ENCODE measurements at regions not wholly inside any gene's neighbourhood (a gene's known extent, or its start where the extent isn't known, plus 50 kb on each side); places are given as distances from the start of the nearest gene placed in this dataset.
"Not testable (repeated sequence)": the region's sequence is repeated elsewhere in the genome, so short reads cannot be mapped to it uniquely, and the experiment has no call there.

DNA sequence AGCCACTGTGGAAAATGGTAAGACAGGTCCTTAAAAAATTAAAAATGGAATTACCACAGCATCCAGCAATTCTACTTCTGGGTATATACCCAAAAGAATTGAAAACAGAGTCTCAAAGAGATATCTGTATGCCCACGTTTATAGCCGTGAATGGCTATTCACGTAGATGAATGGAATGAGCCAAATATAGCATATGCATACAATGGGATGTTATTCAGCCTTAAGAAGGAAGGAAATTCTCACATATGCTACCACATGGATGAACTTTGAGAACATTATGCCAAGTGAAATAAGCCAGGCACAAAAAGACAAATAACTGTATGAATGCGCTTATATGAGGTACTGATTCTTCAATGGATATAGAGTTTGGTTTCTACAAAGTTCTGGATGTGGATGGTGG lies 134.5 kb upstream of the KCNE2 start:
- no peak for TF ChIP-seq EZH2phosphoT487 (IDR thresholded peaks at IDR 0.05; ENCODE audit: low read length)
- TF ChIP-seq, protein P1, sequence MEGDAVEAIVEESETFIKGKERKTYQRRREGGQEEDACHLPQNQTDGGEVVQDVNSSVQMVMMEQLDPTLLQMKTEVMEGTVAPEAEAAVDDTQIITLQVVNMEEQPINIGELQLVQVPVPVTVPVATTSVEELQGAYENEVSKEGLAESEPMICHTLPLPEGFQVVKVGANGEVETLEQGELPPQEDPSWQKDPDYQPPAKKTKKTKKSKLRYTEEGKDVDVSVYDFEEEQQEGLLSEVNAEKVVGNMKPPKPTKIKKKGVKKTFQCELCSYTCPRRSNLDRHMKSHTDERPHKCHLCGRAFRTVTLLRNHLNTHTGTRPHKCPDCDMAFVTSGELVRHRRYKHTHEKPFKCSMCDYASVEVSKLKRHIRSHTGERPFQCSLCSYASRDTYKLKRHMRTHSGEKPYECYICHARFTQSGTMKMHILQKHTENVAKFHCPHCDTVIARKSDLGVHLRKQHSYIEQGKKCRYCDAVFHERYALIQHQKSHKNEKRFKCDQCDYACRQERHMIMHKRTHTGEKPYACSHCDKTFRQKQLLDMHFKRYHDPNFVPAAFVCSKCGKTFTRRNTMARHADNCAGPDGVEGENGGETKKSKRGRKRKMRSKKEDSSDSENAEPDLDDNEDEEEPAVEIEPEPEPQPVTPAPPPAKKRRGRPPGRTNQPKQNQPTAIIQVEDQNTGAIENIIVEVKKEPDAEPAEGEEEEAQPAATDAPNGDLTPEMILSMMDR (IDR thresholded peaks at IDR 0.05; ENCODE audit: low read length), result no peak
- no peak for TF ChIP-seq EZH2 (optimal IDR thresholded peaks at IDR 0.05; ENCODE audit: low read depth, low read length)
- no peak for DNase-seq

DNA sequence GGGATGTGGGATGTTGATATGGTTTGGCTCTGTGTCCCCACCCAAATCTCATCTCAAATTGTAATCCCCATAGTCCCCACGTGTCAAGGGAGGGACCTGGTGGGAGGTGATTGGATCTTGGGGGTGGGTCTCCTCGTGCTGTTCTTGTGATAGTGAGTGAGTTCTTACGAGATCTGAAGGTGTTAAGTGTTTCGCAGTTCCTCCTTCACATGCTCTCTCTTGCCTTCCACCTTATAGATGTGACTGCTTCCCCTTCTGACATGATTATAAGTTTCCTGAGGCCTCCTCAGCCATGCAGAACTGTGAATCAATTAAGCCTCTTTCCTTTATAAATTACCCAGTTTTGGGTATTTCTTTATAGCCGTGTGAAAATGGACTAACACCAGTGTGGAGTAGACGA lies 130.1 kb upstream of the KCNE2 start:
- H3K4me3 ChIP-seq (ENCODE audit: low read length); H3K4me1 ChIP-seq (ENCODE audit: low read length); H3K79me2 ChIP-seq (ENCODE audit: low read length); H3K36me3 ChIP-seq (replicated peaks; ENCODE audit: insufficient read depth, low read length); H4K20me1 ChIP-seq (ENCODE audit: insufficient read depth, low read length); H2AFZ ChIP-seq (ENCODE audit: low read length); H3K9me3 ChIP-seq (replicated peaks; ENCODE audit: insufficient read depth, low read length); H3K9me2 ChIP-seq (replicated peaks; ENCODE audit: insufficient read depth, low read length); H3K27me3 ChIP-seq (replicated peaks; ENCODE audit: insufficient read depth, low read length); H3K27ac ChIP-seq (ENCODE audit: low read length); H3K9ac ChIP-seq (ENCODE audit: low read length); H3F3A ChIP-seq (ENCODE audit: insufficient read depth, low read length); DNase-seq; H3K4me2 ChIP-seq (ENCODE audit: low read depth, low read length): not testable (repeated sequence)

More for the DNA sequence above, 134.5 kb upstream of the KCNE2 start:
- no peak overlapping the region for H3K4me2 ChIP-seq (ENCODE audit: low read depth, low read length)
- H3K4me3 ChIP-seq (ENCODE audit: low read length), result no peak overlapping the region
- H3K79me2 ChIP-seq (ENCODE audit: low read length), result no peaks in the 10 kb centered on the region
- no peaks in the 10 kb centered on the region for H3F3A ChIP-seq (ENCODE audit: insufficient read depth, low read length)
- H3K9me2 ChIP-seq (replicated peaks; ENCODE audit: insufficient read depth, low read length), result no peaks in the 10 kb centered on the region
- no peak overlapping the region for H3K9ac ChIP-seq (ENCODE audit: low read length)
- H3K4me1 ChIP-seq (ENCODE audit: low read length), result no peaks in the 10 kb centered on the region
- H3K36me3 ChIP-seq (replicated peaks; ENCODE audit: insufficient read depth, low read length), result no peaks in the 10 kb centered on the region
- no peaks in the 10 kb centered on the region for H3K9me3 ChIP-seq (replicated peaks; ENCODE audit: insufficient read depth, low read length)
- H3K27ac ChIP-seq (ENCODE audit: low read length), result no peak overlapping the region
- H3K27me3 ChIP-seq (replicated peaks; ENCODE audit: insufficient read depth, low read length), result no peaks in the 10 kb centered on the region
- H4K20me1 ChIP-seq (ENCODE audit: insufficient read depth, low read length), result no peaks in the 10 kb centered on the region
- H2AFZ ChIP-seq (ENCODE audit: low read length), result no peak overlapping the region

DNA sequence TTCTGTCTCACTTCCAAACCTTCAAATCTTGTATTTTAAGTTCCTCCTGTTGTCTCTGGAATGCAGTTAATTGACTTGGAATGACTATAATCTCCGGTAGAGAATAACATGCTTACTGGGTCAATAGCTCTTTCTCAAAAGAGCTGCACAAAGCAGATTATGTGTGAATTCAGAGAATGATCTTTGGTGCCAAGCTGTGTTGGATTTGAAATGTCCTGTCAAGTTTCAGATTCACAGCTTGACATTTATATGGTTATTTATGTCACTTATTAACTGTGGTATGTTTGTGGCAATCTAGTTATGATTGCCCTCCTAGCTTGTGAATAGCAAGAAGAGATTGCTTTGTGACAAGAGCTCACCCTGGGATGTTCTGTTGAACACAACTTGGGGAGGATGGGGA lies 128.3 kb upstream of the KCNE2 start:
- no peak for DNase-seq
- Histone ChIP-seq H3K79me2 (ENCODE audit: low read length) (no peaks in the 10 kb centered on the region), H2AFZ (ENCODE audit: low read length) (no peak overlapping the region), H3K4me3 (ENCODE audit: low read length) (no peak overlapping the region), H3K27ac (ENCODE audit: low read length) (no peak overlapping the region), H3K4me2 (ENCODE audit: low read depth, low read length) (no peak overlapping the region), H3F3A (ENCODE audit: insufficient read depth, low read length) (no peaks in the 10 kb centered on the region), H3K27me3 (replicated peaks; ENCODE audit: insufficient read depth, low read length) (no peaks in the 10 kb centered on the region), H3K9ac (ENCODE audit: low read length) (no peak overlapping the region), H3K9me3 (replicated peaks; ENCODE audit: insufficient read depth, low read length) (no peaks in the 10 kb centered on the region), H3K4me1 (ENCODE audit: low read length) (no peaks in the 10 kb centered on the region), H3K9me2 (replicated peaks; ENCODE audit: insufficient read depth, low read length) (no peaks in the 10 kb centered on the region), H3K36me3 (replicated peaks; ENCODE audit: insufficient read depth, low read length) (no peaks in the 10 kb centered on the region), H4K20me1 (ENCODE audit: insufficient read depth, low read length) (no peaks in the 10 kb centered on the region)
- no peak for TF ChIP-seq EZH2phosphoT487 (IDR thresholded peaks at IDR 0.05; ENCODE audit: low read length)
- TF ChIP-seq, protein P1 (IDR thresholded peaks at IDR 0.05; ENCODE audit: low read length), result no peak
- TF ChIP-seq EZH2 (optimal IDR thresholded peaks at IDR 0.05; ENCODE audit: low read depth, low read length), result no peak

DNA sequence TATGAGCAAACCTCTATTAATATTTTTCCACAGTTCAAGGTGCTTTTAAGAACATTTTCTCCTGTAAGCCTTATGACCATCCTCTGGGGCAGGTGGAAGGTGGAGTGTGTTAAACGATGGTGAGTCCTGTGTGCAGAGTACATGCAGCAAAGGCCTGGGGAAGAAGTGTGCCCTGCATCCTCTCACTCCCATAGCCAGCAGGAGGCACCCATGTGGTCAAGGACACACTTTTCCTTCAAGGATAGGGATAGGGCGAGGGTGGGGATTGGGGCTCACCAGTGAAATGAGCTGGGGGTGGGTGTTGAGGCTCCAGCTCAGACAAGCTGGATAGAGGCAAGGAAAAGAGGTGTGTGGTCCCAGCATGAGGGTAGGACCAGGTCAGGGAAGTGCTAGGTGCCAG lies 120.8 kb upstream of the KCNE2 start:
- no peaks in the 10 kb centered on the region for H4K20me1 ChIP-seq (ENCODE audit: insufficient read depth, low read length)
- no peak overlapping the region for H3K9ac ChIP-seq (ENCODE audit: low read length)
- no peak overlapping the region for H3K4me2 ChIP-seq (ENCODE audit: low read depth, low read length)
- H3K9me2 ChIP-seq (replicated peaks; ENCODE audit: insufficient read depth, low read length), result no peaks in the 10 kb centered on the region
- no peak overlapping the region for H3K27ac ChIP-seq (ENCODE audit: low read length)
- no peaks in the 10 kb centered on the region for H3K27me3 ChIP-seq (replicated peaks; ENCODE audit: insufficient read depth, low read length)
- no peaks in the 10 kb centered on the region for H3K79me2 ChIP-seq (ENCODE audit: low read length)
- no peaks in the 10 kb centered on the region for H3K9me3 ChIP-seq (replicated peaks; ENCODE audit: insufficient read depth, low read length)
- DNase-seq, result no peak
- TF ChIP-seq EZH2phosphoT487 (IDR thresholded peaks at IDR 0.05; ENCODE audit: low read length) (no peak), EZH2 (optimal IDR thresholded peaks at IDR 0.05; ENCODE audit: low read depth, low read length) (no peak)
- TF ChIP-seq, protein P1 (IDR thresholded peaks at IDR 0.05; ENCODE audit: low read length), result no peak
- H3F3A ChIP-seq (ENCODE audit: insufficient read depth, low read length), result no peaks in the 10 kb centered on the region
- no peaks in the 10 kb centered on the region for H3K4me1 ChIP-seq (ENCODE audit: low read length)
- no peak overlapping the region for H3K4me3 ChIP-seq (ENCODE audit: low read length)
- no peaks in the 10 kb centered on the region for H3K36me3 ChIP-seq (replicated peaks; ENCODE audit: insufficient read depth, low read length)
- H2AFZ ChIP-seq (ENCODE audit: low read length), result no peak overlapping the region
